Esophagus muscularis mucosa (tissue), 4 donors: ENCODE measurements at regions not wholly inside any gene's neighbourhood (a gene's known extent, or its start where the extent isn't known, plus 50 kb on each side); places are given as distances from the start of the nearest gene placed in this dataset.
"Not testable (repeated sequence)": the region's sequence is repeated elsewhere in the genome, so short reads cannot be mapped to it uniquely, and the experiment has no call there.

Source experiments
- EP300 ChIP-seq: sonication (generic); formaldehyde crosslinking; IDR thresholded peaks from one replicate; pipeline ENCODE4 v1.6.1; 2017; ENCODE audit warnings: antibody characterized with exemption
- POLR2A ChIP-seq: fragments of 450-650 bp; IDR thresholded peaks from one replicate; pipeline ENCODE4 v1.6.1; 2017; ENCODE audit warnings: antibody characterized with exemption, moderate library complexity, mild to moderate bottlenecking, low read depth
- POLR2AphosphoS5 ChIP-seq, 2 donors: sonication (generic); formaldehyde crosslinking; IDR thresholded peaks; one replicate each; pipeline ENCODE4 v1.6.1; 2017; ENCODE audit warnings: antibody characterized with exemption in 2 of 2
- TF ChIP-seq, protein P1 (sequence below), 3 experiments: fragments of 200-600 bp in 2 of 3; fragments of 450-650 bp in 1 of 3; sonication (generic) in 2 of 3; IDR thresholded peaks; one replicate each; pipeline ENCODE4 v1.5.1; 2017 to 2019; ENCODE audit warnings: antibody characterized with exemption in 3 of 3, mild to moderate bottlenecking in 2 of 3, moderate library complexity in 1 of 3

GRCh38 chr21:6429924-6430323 is 4091.5 kb upstream of the TPTE start:
- TF ChIP-seq EP300; POLR2A; POLR2AphosphoS5 (IDR thresholded peaks at IDR 0.05): not testable (repeated sequence)
- TF ChIP-seq, protein P1, sequence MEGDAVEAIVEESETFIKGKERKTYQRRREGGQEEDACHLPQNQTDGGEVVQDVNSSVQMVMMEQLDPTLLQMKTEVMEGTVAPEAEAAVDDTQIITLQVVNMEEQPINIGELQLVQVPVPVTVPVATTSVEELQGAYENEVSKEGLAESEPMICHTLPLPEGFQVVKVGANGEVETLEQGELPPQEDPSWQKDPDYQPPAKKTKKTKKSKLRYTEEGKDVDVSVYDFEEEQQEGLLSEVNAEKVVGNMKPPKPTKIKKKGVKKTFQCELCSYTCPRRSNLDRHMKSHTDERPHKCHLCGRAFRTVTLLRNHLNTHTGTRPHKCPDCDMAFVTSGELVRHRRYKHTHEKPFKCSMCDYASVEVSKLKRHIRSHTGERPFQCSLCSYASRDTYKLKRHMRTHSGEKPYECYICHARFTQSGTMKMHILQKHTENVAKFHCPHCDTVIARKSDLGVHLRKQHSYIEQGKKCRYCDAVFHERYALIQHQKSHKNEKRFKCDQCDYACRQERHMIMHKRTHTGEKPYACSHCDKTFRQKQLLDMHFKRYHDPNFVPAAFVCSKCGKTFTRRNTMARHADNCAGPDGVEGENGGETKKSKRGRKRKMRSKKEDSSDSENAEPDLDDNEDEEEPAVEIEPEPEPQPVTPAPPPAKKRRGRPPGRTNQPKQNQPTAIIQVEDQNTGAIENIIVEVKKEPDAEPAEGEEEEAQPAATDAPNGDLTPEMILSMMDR (IDR thresholded peaks at IDR 0.05), result not testable (repeated sequence)
